ENCODE measurements at regions not wholly inside any gene's neighbourhood (a gene's known extent, or its start where the extent isn't known, plus 50 kb on each side); places are given as distances from the start of the nearest gene placed in this dataset.

- H3K27me3 ChIP-seq (ENCODE audit: insufficient read depth, low read depth, low read length), result no peaks in the 10 kb centered on the region
- peaks cover 35% of the 10 kb centered on the region for H3K79me2 ChIP-seq (replicated peaks; ENCODE audit: insufficient read depth, low read length)
- H3K4me3 ChIP-seq (ENCODE audit: low read length), result no peak overlapping the region
- no peak overlapping the region for H3K27ac ChIP-seq (ENCODE audit: low read length)
- TF ChIP-seq MXI1 (conservative IDR thresholded peaks at IDR 0.05; ENCODE audit: poor library complexity, severe bottlenecking) (no peak), EZH2 (IDR thresholded peaks at IDR 0.05; ENCODE audit: borderline replicate concordance, insufficient read depth, low read length, poor library complexity, severe bottlenecking) (no peak), SMC3 (conservative IDR thresholded peaks at IDR 0.05; ENCODE audit: poor library complexity) (no peak), RAD21 (conservative IDR thresholded peaks at IDR 0.05) (no peak), CTCF (IDR thresholded peaks at IDR 0.05; ENCODE audit: poor library complexity, severe bottlenecking) (no peak), POLR2AphosphoS5 (IDR thresholded peaks at IDR 0.05) (no peak), EP300 (conservative IDR thresholded peaks at IDR 0.05; ENCODE audit: poor library complexity, severe bottlenecking) (no peak), TAF1 (IDR thresholded peaks at IDR 0.05; ENCODE audit: low read depth) (no peak)
- H3K4me2 ChIP-seq (ENCODE audit: low read length), result no peak overlapping the region
- no peak overlapping the region for H2AFZ ChIP-seq (ENCODE audit: low read depth, low read length)
- H3K9me2 ChIP-seq (ENCODE audit: insufficient read depth, low read length), result no peaks in the 10 kb centered on the region
- H3K36me3 ChIP-seq (ENCODE audit: insufficient read depth, low read length), result peaks cover 18% of the 10 kb centered on the region
- H3F3A ChIP-seq (ENCODE audit: insufficient read depth, low read length, poor library complexity, severe bottlenecking), result no peaks in the 10 kb centered on the region
- no peaks in the 10 kb centered on the region for H3K9me3 ChIP-seq (ENCODE audit: low read length)
- no peak overlapping the region for H3K9ac ChIP-seq (ENCODE audit: low read length)
- no peaks in the 10 kb centered on the region for H4K20me1 ChIP-seq (ENCODE audit: insufficient read depth)
These were observed 249.3 kb downstream of the HAUS1 start for GRCh38 chr18:46353460-46353859.

- Histone ChIP-seq H3K27me3 (ENCODE audit: insufficient read depth, low read depth, low read length) (no peaks in the 10 kb centered on the region), H3K27ac (ENCODE audit: low read length) (no peak overlapping the region), H3K4me2 (ENCODE audit: low read length) (no peak overlapping the region), H3K9me3 (ENCODE audit: low read length) (no peaks in the 10 kb centered on the region), H3K9ac (ENCODE audit: low read length) (no peak overlapping the region), H3K9me2 (ENCODE audit: insufficient read depth, low read length) (no peaks in the 10 kb centered on the region), H3K79me2 (replicated peaks; ENCODE audit: insufficient read depth, low read length) (peaks cover 28% of the 10 kb centered on the region), H4K20me1 (ENCODE audit: insufficient read depth) (no peaks in the 10 kb centered on the region), H3K4me3 (ENCODE audit: low read length) (no peak overlapping the region), H3F3A (ENCODE audit: insufficient read depth, low read length, poor library complexity, severe bottlenecking) (no peaks in the 10 kb centered on the region), H2AFZ (ENCODE audit: low read depth, low read length) (no peak overlapping the region), H3K36me3 (ENCODE audit: insufficient read depth, low read length) (peaks cover 25% of the 10 kb centered on the region)
- TF ChIP-seq TAF1 (IDR thresholded peaks at IDR 0.05; ENCODE audit: low read depth) (no peak), RAD21 (conservative IDR thresholded peaks at IDR 0.05) (no peak), CTCF (IDR thresholded peaks at IDR 0.05; ENCODE audit: poor library complexity, severe bottlenecking) (no peak), MXI1 (conservative IDR thresholded peaks at IDR 0.05; ENCODE audit: poor library complexity, severe bottlenecking) (no peak), EP300 (conservative IDR thresholded peaks at IDR 0.05; ENCODE audit: poor library complexity, severe bottlenecking) (no peak), EZH2 (IDR thresholded peaks at IDR 0.05; ENCODE audit: borderline replicate concordance, insufficient read depth, low read length, poor library complexity, severe bottlenecking) (no peak), SMC3 (conservative IDR thresholded peaks at IDR 0.05; ENCODE audit: poor library complexity) (no peak), POLR2AphosphoS5 (IDR thresholded peaks at IDR 0.05) (no peak), REST (IDR thresholded peaks at IDR 0.05; ENCODE audit: borderline replicate concordance) (no peak)
These were observed 252.3 kb downstream of the HAUS1 start for GRCh38 chr18:46356278-46357033.

Data from neural cell (in vitro differentiated cells).